NCI-H146 treated with DMSO at 0.1 percent for 48 hours (cell line): ENCODE measurements at regions not wholly inside any gene's neighbourhood (a gene's known extent, or its start where the extent isn't known, plus 50 kb on each side); places are given as distances from the start of the nearest gene placed in this dataset.
"Not testable (repeated sequence)": the region's sequence is repeated elsewhere in the genome, so short reads cannot be mapped to it uniquely, and the experiment has no call there.

Source experiments
- DNase-seq: peaks from one replicate; lab custom pipeline; 2025; ENCODE audit not compliant: unreplicated experiment; lab: John Stamatoyannopoulos, UW

DNA sequence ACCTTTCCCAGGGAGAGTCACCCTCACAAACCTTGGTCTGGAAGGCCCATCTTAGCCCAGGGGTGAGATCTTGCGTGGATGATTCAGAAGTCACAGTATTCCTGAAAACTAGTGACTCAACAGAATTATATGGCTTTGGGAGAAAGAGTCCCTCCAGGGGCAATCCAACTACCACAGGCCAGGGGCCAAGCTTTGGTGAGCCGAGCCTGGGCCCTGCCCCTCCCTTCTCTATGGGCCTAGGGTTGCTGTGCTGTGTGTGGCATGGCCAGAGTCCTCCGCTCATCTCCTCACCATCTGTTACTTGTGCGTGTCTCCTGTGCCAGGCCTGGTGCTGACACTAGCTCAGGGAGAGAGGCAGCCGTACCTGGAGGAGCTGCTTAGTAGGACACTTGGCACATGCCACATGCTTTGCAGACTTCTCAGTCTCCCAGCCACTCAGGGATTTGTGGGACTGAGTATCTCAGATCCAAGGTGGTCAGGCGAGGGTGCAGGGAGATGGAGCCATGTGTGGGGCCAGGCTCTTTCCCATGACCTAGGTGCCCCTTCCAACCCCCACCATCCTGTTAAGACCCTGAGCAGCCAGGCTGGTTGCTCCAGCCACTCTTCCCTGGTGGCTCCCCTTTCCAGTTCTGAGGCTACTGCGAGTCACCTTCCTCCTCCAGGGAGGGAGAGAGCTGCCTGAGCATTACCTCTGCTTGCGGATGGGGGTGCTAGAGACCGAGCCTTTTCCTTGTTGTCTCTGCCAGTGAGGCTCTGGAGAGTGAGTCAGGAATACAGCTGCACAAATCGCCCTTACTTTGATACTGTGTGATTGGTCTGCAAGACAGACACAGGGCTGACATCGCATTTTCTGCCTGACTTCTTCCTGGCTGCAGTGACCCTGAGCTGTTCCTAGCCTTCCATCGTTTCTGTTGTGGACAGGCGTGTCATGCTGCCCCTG is 94.1 kb downstream of the SLC25A47 start:
- DNase-seq, result no peak

- DNase-seq, result no peak
Observed at GRCh38 chr14:100419856-100420255, 96.7 kb downstream of the SLC25A47 start.

GRCh38 chr14:100421756-100422470 is 98.8 kb downstream of the SLC25A47 start:
- DNase-seq, result no peak

DNA sequence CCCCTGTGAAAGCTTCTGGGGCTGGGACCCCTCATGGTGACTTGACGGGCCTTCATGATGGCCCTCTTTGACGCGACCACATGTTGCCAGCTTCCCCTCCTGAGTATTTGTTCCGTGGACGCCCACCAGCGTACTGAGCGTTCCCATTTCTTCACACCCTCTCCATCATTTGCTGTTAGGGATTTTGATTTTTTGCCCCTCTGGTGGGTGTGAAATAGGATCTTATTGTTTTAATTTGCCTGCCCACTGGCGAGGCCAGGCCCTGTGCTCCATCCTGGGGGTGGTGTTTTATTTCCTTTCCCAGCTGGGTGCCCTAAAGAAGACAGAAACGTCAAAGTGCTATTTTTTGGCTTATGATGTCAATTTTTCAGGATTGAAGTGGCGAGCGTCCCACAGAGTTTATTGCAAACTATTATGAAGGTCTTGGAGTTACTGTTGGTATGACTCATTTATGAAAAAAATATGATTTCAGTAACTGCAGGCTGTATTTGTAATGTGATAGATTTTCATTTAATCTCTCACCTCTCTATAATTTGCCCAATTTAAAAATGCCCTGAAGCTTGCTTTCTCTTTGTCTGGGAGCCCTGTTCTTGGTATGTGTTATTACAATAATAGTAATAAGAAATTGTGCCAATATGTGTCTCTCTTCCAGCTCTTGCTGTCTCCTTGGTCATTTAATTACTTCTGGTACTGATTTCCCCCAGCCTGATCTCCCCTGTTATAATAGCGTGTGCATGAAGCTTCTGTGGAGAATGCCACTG is 99.6 kb downstream of the SLC25A47 start:
- no peak for DNase-seq

DNA sequence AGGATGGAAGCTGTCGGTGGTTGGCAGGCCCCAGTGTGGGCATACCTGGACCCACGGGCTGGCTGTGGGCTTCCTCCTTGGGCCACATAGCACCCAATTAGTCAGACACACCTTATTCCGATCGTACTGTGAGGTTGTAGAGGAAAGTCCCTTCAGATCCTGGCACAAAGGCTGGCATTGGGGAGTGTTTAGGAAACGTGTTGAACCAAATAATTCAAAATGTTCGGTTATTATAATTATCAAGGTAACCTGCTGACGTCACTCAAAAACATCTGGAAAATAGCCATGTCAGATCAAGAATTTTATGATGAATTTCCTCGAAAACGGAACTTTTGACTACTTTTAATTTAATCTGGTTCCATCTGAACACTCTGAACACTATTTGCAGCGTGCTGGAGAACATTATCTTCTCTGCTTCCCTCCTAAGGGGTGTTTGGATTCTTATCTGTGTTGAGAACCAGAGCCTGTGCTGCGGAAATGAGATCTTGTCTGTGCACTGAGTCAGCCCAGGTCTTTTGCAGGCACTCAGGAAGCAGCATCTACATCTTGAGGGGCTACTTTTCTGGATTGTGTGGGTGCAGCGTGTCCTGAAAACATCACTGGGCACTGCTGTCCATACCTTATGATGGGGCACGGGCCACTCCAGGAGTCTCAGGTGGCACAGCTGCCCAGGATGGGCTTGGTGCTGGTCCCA is 100.3 kb downstream of the SLC25A47 start:
- no peak for DNase-seq

DNA sequence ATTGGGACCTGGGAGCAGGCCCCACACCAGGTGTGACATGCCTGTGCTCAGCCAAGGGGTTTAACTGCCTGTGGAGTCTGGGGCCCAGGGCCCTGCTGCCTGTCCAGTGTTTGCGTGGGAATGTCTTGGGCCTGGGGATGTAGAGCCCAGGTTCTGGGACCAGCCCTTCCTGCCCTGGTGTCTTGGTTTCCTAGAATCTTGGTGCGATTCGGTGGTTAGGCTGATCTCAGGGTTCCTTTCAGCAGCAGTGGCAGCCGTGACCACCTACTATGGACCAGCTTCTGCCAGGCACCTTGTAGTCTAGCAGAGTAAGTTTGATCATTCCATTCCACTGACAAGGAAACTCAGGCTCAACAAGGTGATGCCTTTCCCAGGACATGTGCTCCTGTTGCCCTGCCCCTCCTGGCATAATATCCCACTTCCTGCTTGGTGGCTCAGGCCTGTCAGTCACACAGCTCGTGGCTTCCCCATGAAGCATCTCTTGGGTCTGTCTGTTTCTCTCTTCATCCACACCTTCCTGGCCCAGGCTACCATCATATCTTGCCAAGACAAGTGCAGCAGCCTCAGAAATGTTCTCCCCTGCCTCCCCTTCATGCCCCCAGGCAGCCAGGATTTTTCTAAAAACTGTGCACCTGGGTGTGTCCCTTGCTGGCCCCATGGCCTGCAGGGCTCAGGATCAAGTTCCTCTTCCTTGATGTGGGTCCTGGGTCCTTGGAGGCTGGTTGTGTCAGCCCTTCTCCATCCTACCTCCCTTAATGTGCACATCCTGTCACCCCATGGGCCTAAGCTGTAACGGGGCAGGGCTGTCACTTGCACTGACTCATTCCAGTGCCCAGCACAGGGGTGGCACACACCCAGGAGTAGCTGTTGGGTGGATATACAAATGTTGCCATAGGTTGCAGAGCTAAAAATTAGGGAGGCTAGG is 101.6 kb downstream of the SLC25A47 start:
- DNase-seq, result no peak

GRCh38 chr14:100425429-100425827 is 102.3 kb downstream of the SLC25A47 start:
- DNase-seq, result no peak

GRCh38 chr14:100426314-100426713 is 103.2 kb downstream of the SLC25A47 start:
- DNase-seq, result no peak

DNA sequence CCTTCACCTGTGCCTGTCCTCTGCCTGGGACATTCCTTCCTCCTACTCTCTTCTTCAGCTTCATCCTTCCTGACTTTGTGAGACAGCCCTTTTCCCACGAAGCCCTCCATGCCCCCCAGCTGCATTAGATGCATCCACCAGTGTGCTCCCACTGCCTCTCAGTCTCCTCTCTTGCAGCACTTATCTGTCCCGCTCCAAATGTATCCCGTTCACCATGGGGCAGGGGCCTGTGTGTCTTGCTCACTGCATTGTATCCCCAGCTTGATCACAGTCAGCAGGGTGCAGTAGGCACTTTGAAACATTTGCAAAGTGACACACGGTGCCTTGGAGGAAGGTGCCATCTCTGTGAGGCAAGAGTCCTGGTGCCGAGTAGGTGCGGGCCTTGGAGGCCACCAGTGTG is 104.0 kb downstream of the SLC25A47 start:
- DNase-seq, result no peak

- DNase-seq, result no peak
Observed at GRCh38 chr14:100428727-100429126, 105.6 kb downstream of the SLC25A47 start.

- no peak for DNase-seq
Observed at GRCh38 chr14:100429537-100429936, 106.4 kb downstream of the SLC25A47 start.

DNA sequence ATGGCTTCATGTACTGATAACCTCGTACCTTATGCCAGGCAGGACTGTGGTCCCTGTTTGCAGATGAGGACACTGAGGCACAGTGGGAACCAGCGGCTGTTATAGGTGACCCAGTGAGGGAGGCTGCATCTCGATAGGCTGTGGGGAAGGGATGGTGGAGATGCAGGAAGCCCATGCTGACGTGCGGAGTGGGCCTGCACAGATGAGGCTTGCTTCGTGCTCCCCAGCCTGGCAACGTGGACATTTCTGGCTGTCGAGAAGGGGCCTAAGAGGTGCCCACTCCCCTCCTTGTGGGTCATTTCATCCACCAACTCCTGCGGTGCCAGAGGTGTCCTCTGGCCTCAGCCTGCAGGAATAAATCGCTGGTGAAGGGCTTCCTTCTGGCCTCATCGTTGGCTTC is 107.4 kb downstream of the SLC25A47 start:
- DNase-seq, result no peak

GRCh38 chr14:100431461-100431860 is 108.3 kb downstream of the SLC25A47 start:
- not testable (repeated sequence) for DNase-seq

DNA sequence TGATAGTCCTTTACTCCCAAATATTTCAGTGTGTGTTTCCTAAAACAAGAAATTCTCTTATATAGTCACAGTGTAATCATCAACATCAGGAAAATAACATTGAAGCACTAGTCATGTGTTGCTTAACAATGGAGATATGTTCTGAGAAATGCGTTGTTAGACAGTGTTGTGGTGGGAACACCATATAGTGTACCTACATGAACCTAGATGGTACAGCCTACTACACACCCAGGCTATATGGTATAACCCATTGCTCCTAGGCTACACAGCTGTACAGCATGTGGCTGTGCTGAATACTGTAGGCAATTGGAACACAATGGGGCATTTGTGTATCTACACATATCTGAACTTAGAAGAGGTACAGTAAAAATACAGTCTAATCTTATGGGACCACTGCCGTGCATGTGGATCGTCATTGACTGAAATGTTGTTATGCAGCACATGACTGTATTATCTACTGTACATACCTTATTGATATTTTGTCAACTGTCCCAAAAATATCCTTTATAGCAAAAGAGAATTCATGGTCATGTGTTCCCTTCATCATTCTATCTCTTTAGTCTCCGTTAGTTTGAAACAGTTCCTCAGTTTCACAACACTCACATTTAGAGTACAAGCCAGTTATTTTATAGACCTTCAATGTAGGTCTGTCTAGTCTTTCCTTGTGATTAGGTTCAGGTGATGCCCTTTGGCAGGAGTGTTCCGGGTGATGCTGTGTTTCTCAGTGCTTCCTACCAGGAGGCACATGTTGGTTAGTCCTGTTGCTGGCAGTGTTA is 109.7 kb downstream of the SLC25A47 start:
- DNase-seq, result no peak

GRCh38 chr14:100433428-100433814 is 110.3 kb downstream of the SLC25A47 start:
- DNase-seq, result no peak

GRCh38 chr14:100434033-100434601 is 111.0 kb downstream of the SLC25A47 start:
- DNase-seq, result no peak

DNA sequence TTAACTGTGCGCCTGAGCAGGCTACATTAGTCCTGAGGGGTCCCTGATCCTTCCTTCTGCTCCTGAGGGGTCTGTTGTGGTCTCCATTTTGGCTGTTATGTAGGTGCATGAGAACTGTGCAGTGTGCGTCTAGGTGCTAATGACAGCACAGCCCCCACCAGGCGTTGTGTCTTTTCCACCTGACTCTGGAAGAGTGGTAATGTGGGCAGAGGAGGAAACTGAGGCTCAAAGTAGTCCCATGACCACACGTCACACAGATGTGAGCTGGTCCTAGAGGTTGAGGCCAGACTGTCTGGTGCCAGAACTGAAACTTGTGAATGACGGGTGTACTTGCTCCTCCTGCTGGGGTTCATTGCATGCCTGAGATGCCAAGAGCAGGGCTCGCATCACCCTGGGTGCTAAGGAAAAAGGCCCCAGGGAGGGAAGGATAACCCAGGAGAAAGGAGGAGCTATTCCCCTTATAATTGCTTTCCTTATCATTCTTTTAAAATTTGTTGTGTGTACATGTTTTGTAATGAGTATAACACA is 111.8 kb downstream of the SLC25A47 start:
- no peak for DNase-seq

DNA sequence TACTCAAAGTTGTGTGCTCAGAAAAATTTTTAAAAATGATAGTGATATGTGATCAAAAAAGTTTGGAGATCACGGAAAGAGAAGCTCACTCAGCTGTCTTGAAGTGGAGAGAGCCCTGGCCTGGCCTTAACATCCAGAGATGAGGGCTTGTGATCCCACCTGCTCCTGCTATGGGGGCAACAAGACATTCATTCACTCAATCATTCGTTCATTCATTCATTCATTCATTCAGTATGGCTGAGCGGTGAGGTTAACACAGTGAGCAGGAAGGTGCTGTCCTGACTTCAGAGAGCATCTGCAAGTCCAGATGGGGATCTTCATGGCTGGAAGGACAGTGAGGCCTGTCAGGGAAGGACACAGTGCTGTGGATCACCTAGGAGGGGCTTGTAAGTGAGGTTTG is 112.3 kb downstream of the SLC25A47 start:
- no peak for DNase-seq
